ENCODE measurements at regions not wholly inside any gene's neighbourhood (a gene's known extent, or its start where the extent isn't known, plus 50 kb on each side); places are given as distances from the start of the nearest gene placed in this dataset.

DNA sequence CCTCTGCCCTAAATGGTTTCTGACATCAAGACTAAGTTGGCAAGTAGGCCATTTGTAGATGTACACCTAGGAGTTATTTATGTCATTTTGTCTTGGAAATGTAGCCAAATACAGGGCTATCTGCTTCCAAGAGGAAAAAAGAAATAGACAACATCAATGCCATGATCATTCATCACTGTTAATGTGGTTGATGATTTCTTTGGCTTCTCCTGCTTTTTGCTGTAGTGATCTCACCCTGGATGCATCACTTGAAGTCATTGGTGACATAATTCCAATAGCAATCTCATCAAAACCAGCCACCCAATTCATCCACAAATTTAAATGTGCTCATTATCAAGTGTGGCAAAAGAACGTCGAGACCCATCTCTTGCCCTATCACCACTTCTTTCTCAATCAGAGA is 222.6 kb upstream of the PPARGC1A start:
- no peaks in the 10 kb centered on the region for H3K9me3 Mint-ChIP-seq
- no peaks in the 10 kb centered on the region for H3K27me3 Mint-ChIP-seq
- DNase-seq: no peak
- no peaks in the 10 kb centered on the region for H3K36me3 Mint-ChIP-seq
- H3K27ac Mint-ChIP-seq: no peak overlapping the region
- POLR2A ChIA-PET: no interaction called here
- intact Hi-C loops (cut with micrococcal nuclease): no loop called here
- H3K4me3 Mint-ChIP-seq: no peak overlapping the region
- no peaks in the 10 kb centered on the region for H3K4me1 Mint-ChIP-seq (ENCODE audit: low read depth)
- CTCF ChIA-PET: interaction anchor here (0.6 kb wide), 1 partner anchor 373 kb away, joined by 3 read pairs; no protein-coding TSS in a partner anchor

DNA sequence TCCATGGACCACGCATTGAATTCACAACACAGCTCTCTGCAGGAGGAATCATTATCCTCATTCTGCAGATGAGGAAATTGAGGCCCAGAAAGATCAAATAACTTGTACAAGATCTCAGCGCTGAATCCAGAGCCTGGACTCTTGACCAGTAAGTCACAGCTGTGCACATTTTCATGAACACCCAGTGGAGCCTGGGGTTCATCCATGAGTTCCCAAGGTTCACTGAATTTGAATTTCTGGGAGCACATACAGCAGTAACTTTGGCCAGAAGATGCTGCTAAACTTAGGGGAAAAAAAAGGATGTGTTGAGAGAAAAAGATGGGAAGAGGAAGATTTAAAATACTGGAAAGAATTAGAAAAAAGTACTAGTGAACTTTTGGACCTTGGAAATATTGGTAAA is 218.7 kb upstream of the PPARGC1A start:
- H3K4me1 Mint-ChIP-seq (ENCODE audit: low read depth): no peaks in the 10 kb centered on the region
- H3K27ac Mint-ChIP-seq: no peak overlapping the region
- intact Hi-C loops (cut with micrococcal nuclease): no loop called here
- no peaks in the 10 kb centered on the region for H3K27me3 Mint-ChIP-seq
- H3K9me3 Mint-ChIP-seq: no peaks in the 10 kb centered on the region
- no peaks in the 10 kb centered on the region for H3K36me3 Mint-ChIP-seq
- ChIA-PET POLR2A (no interaction called here), CTCF (interaction anchor here (0.7 kb wide), 1 partner anchor 36 kb away, joined by 3 read pairs; no protein-coding TSS in a partner anchor)
- H3K4me3 Mint-ChIP-seq: no peak overlapping the region
- no peak for DNase-seq

DNA sequence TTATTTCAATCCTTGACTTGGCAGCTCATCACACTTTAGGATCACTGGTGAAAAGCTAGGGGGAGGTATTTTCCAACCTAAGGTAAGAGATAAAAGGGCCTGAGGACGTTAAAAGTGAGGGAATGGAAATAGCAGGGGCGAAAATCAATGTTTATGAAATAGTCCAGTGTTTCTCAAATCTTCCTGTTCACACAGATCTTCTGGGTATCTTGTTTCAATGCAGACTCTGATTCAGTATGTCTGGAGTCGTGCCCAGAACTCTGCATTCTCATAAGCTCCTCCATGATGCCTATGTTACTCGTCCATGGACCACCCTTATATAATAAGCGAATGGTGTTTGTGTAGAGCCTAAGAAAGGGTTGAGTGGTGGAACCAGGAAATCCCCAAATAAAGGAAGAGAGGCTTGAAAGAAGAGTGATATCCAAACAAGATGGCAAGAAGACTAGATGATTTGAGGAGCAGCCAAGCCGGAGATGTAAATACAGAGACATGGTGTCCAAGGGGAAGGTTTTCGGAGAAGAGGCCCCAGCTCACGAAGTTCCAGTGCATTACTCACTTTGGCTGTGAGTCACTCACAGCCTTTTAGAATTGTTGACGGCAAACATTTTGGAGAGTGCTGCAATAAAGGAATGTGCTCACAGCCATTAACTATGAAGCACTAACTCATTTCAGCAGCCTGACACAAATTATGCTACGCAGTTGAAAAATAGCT is 215.6 kb upstream of the PPARGC1A start:
- no peaks in the 10 kb centered on the region for H3K27me3 Mint-ChIP-seq
- no peaks in the 10 kb centered on the region for H3K9me3 Mint-ChIP-seq
- no peaks in the 10 kb centered on the region for H3K4me1 Mint-ChIP-seq (ENCODE audit: low read depth)
- H3K4me3 Mint-ChIP-seq: no peak overlapping the region
- no peak overlapping the region for H3K27ac Mint-ChIP-seq
- no peak for DNase-seq
- intact Hi-C loops (cut with micrococcal nuclease): no loop called here
- POLR2A ChIA-PET: no interaction called here
- CTCF ChIA-PET: no interaction called here
- H3K36me3 Mint-ChIP-seq: no peaks in the 10 kb centered on the region

DNA sequence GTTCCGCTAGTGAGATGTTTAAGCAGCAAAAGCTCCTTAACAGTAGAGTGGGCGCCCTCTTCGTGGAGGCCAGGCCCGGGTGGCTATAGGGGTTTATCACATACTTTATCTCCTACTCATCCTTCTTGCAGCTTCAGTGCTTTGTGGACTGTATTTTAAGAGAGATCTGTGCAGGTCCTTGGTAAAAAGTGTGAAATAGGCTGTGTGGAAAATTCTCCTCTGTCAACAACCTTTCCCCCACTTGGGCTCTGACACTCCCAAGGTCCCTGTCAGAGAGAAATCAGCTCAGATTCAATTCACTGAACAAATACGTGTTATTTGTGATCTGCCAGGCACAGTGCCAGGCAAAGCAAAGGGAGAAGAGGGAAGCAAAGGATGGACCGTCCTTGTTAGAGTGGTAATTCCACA is 214.3 kb upstream of the PPARGC1A start:
- no peaks in the 10 kb centered on the region for H3K36me3 Mint-ChIP-seq
- DNase-seq: no peak
- no peaks in the 10 kb centered on the region for H3K9me3 Mint-ChIP-seq
- no peaks in the 10 kb centered on the region for H3K27me3 Mint-ChIP-seq
- no peak overlapping the region for H3K4me3 Mint-ChIP-seq
- ChIA-PET CTCF (no interaction called here), POLR2A (no interaction called here)
- H3K27ac Mint-ChIP-seq: no peak overlapping the region
- H3K4me1 Mint-ChIP-seq (ENCODE audit: low read depth): no peaks in the 10 kb centered on the region
- intact Hi-C loops (cut with micrococcal nuclease): no loop called here

DNA sequence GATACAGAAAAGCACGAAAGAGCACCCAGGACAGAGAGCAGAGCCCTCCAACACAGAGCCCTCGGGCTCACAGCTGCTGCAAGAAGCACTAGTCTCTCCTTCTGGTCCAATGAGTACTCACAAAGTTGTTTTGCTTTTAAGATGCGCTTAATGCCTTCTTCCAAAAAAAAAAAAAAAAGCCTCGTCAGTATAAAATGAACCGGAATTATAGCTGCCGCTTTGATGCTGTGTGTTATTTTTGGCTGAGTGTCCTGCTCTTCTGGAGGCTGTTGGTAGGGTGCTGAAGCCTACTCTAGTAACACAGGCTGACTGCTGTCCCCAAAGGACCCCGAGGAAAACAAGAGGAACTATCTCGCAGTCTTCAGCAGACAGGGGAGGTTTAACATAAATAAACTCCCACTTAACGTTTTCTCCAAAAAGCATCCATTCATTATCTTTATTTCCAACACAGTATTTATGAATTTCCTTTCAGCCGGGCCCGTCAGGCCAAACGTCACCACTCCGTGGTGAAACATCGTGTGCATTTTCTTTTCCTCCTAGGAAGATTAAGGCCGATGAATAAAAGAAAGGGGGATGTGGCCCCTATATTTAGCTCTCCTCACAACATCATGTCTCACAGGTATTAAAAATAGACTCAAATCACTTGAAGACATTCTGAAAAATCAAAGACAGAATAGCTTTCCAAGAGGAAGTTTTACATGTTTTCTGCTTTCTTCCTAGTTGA is 213.7 kb upstream of the PPARGC1A start:
- no peaks in the 10 kb centered on the region for H3K27me3 Mint-ChIP-seq
- no peaks in the 10 kb centered on the region for H3K9me3 Mint-ChIP-seq
- intact Hi-C loops (cut with micrococcal nuclease): no loop called here
- H3K27ac Mint-ChIP-seq: no peak overlapping the region
- no peaks in the 10 kb centered on the region for H3K4me1 Mint-ChIP-seq (ENCODE audit: low read depth)
- no peaks in the 10 kb centered on the region for H3K36me3 Mint-ChIP-seq
- ChIA-PET POLR2A (no interaction called here), CTCF (no interaction called here)
- no peak for DNase-seq
- H3K4me3 Mint-ChIP-seq: no peak overlapping the region

DNA sequence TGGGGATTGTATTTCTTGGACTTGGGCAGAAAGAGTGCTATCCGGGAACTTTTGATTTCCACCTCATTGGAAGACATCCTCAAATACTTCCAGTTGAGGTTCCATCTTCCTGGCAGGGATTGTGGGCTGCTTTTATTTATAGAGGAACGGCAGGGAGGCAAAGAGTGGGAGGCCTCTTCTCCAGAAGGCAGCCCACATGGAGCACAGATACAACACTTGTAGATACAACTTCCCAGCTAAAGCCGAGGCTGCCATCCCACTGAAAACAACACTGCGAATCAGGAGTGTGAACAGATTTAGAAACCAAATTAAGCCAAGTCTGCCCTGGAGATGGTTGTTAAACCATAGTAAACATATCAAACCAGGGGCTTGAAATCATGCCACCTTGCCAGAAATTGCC is 212.8 kb upstream of the PPARGC1A start:
- no peak for DNase-seq
- H3K4me3 Mint-ChIP-seq: no peak overlapping the region
- H3K9me3 Mint-ChIP-seq: no peaks in the 10 kb centered on the region
- H3K27ac Mint-ChIP-seq: no peak overlapping the region
- no peaks in the 10 kb centered on the region for H3K4me1 Mint-ChIP-seq (ENCODE audit: low read depth)
- intact Hi-C loops (cut with micrococcal nuclease): no loop called here
- H3K27me3 Mint-ChIP-seq: no peaks in the 10 kb centered on the region
- H3K36me3 Mint-ChIP-seq: no peaks in the 10 kb centered on the region
- POLR2A ChIA-PET: no interaction called here
- CTCF ChIA-PET: no interaction called here

DNA sequence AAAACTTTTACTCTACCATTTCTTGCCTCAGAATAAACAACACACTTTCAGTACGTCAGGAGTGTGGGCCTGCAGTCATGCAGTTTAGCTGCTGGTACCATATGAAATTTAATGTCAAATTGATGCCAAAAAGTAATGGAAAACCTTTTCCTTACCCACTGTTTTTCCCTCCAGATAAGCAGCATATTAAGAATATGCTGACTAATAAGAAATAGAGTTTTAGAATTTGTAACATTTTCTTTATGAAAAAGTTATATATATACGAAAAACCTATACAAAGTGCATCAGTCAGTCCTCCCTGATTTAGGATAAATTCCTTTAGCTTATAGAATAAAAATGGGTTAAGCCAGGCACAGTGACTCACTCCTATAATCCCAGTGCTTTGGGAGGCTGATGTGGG is 206.8 kb upstream of the PPARGC1A start:
- H3K9me3 Mint-ChIP-seq: peaks cover 2% of the 10 kb centered on the region
- no peaks in the 10 kb centered on the region for H3K36me3 Mint-ChIP-seq
- intact Hi-C loops (cut with micrococcal nuclease): no loop called here
- ChIA-PET CTCF (no interaction called here), POLR2A (no interaction called here)
- no peak overlapping the region for H3K4me3 Mint-ChIP-seq
- H3K27me3 Mint-ChIP-seq: no peaks in the 10 kb centered on the region
- no peak overlapping the region for H3K27ac Mint-ChIP-seq
- no peak for DNase-seq
- no peaks in the 10 kb centered on the region for H3K4me1 Mint-ChIP-seq (ENCODE audit: low read depth)

DNA sequence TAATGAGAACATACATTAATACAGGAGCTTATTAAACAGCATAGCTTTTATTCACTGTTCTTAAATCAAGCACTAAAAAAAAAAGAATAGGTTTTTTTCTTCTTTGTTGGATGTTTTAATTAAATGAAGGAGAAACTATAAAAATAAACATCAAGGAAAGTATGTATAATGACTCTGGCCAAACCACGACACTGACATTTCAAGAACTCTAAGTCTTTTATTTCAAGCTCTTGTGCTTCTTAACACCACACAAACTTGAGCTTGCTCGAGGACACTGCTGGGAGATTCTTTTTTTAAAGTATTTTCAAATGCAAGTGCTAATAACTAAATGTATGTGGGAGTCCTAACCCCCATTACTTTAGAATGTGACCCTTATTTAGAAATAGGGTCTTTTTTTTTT is 204.9 kb upstream of the PPARGC1A start:
- H3K27ac Mint-ChIP-seq: no peak overlapping the region

DNA sequence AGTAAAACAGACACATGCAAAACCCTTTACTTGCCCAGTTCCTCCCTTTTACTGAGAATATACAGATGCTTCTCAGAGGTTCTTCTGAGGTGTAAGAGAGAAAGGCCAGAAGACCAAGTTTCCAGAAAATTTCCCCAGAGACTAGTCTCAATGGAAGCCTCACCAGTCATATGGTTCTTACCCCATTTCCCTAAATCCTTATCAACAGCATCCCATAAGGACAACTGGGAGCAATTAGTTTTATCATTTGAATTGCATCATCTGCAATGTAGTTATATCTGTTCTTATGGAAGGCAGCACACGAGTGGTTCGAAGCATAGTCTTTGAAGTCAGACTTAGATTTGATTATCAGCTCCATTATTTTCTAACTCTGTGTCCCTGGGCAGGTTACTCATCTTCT is 203.6 kb upstream of the PPARGC1A start:
- H3K9me3 Mint-ChIP-seq: peaks cover 2% of the 10 kb centered on the region
- POLR2A ChIA-PET: no interaction called here
- no peaks in the 10 kb centered on the region for H3K27me3 Mint-ChIP-seq

More for the DNA sequence above, 204.9 kb upstream of the PPARGC1A start:
- Mint-ChIP-seq H3K4me3 (no peak overlapping the region), H3K4me1 (ENCODE audit: low read depth) (no peaks in the 10 kb centered on the region), H3K36me3 (no peaks in the 10 kb centered on the region), H3K27me3 (no peaks in the 10 kb centered on the region), H3K9me3 (peaks cover 2% of the 10 kb centered on the region)
- CTCF ChIA-PET: no interaction called here
- intact Hi-C loops (cut with micrococcal nuclease): no loop called here
- POLR2A ChIA-PET: no interaction called here
- no peak for DNase-seq

DNA sequence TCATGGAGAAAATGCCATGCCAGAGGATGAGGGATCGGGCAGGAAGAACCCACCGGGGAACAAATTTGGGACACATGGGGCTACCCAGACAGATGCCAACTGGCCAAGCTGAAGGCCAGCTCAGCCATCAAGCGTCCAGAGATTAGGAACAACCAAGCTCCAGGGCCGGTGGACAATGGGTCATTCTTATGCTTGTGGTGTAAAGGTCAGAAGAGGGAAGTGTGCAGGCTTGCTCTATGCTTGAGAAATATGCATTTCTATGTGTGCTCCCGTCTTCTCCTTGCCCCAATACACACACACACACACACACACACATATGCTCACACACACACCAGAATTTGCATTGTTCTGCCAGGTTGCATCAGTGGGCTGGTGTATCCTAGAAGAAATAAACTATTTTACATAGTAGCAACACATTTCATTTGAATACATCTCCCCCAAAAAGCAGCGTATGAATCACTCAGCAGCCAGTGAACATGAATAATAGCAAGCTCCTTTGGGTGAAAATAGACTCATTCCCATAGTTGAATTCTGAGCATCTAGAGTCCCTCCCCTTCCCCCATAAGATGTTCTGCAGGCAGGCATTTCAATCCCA is 201.9 kb upstream of the PPARGC1A start:
- H3K9me3 Mint-ChIP-seq: peaks cover 2% of the 10 kb centered on the region
- H3K27me3 Mint-ChIP-seq: no peaks in the 10 kb centered on the region
- H3K27ac Mint-ChIP-seq: no peak overlapping the region
- H3K4me3 Mint-ChIP-seq: no peak overlapping the region
- H3K36me3 Mint-ChIP-seq: no peaks in the 10 kb centered on the region
- ChIA-PET POLR2A (no interaction called here), CTCF (no interaction called here)
- H3K4me1 Mint-ChIP-seq (ENCODE audit: low read depth): no peaks in the 10 kb centered on the region
- DNase-seq: no peak
- intact Hi-C loops (cut with micrococcal nuclease): no loop called here

More for the DNA sequence above, 203.6 kb upstream of the PPARGC1A start:
- no peaks in the 10 kb centered on the region for H3K36me3 Mint-ChIP-seq
- H3K4me1 Mint-ChIP-seq (ENCODE audit: low read depth): no peaks in the 10 kb centered on the region
- intact Hi-C loops (cut with micrococcal nuclease): no loop called here
- CTCF ChIA-PET: no interaction called here
- no peak for DNase-seq
- H3K4me3 Mint-ChIP-seq: no peak overlapping the region
- no peak overlapping the region for H3K27ac Mint-ChIP-seq

DNA sequence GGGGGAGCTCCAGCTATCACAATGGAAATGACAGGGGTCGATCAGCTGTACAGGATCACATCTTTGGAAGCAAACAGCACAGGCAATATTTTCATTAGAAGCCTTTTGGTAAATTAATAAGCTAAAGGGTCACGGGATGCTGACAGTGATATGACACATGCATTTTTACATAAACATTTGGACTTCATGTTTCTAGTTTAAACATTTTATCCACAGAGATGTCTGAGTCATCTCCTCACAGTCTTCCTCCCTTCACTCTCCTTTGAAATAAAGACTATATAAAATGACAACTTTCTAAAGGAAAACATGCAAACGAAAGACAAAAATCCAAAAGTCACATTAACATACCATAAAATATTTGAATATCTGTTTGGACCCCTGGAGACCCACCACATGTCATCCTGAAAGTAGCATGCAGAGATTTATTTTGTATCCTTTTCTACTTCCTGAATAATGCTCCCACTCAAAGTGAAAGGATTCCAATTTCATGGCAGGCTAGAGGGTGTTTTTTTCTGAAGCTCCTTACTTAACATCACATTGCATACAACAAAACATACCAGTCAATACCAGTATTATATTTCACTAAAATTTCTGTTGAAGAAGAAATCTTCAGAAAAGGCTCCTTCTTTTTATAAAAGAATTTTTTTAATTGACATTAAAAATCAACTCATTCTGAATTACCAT is 200.1 kb upstream of the PPARGC1A start:
- H3K36me3 Mint-ChIP-seq: no peaks in the 10 kb centered on the region
- intact Hi-C loops (cut with micrococcal nuclease): no loop called here
- no peak overlapping the region for H3K27ac Mint-ChIP-seq
- no peaks in the 10 kb centered on the region for H3K9me3 Mint-ChIP-seq
- no peaks in the 10 kb centered on the region for H3K27me3 Mint-ChIP-seq
- H3K4me1 Mint-ChIP-seq (ENCODE audit: low read depth): no peaks in the 10 kb centered on the region
- CTCF ChIA-PET: no interaction called here
- DNase-seq: no peak
- POLR2A ChIA-PET: no interaction called here
- H3K4me3 Mint-ChIP-seq: no peak overlapping the region

DNA sequence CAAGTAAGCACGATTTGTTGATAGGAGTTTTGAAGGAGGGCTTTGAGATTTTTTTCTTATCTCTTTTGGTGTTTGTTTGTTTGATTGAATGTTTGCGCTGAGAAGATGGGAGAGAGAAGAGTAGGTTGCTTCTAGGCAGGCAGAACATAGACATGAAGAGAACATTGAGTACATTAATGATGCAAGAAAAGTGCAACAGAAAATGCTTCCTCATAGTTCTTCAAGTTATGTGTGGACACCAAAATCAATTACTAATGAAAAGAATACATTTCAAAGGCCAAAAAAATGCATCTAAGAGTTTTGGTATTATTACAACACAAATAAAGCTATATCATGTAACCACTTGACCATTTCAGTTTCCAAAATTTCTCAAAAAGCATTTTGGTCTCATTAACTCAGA is 191.0 kb upstream of the PPARGC1A start:
- ChIA-PET POLR2A (no interaction called here), CTCF (no interaction called here)
- Mint-ChIP-seq H3K27ac (no peak overlapping the region), H3K4me3 (no peak overlapping the region), H3K27me3 (no peaks in the 10 kb centered on the region), H3K4me1 (ENCODE audit: low read depth) (no peaks in the 10 kb centered on the region), H3K9me3 (peaks cover 3% of the 10 kb centered on the region), H3K36me3 (no peaks in the 10 kb centered on the region)
- no peak for DNase-seq
- intact Hi-C loops (cut with micrococcal nuclease): no loop called here

All from activated CD4-positive, alpha-beta memory T cell treated with anti-CD3 and anti-CD28 coated beads for 36 hours (primary cell).